GM18868 (cell line): ENCODE measurements at regions not wholly inside any gene's neighbourhood (a gene's known extent, or its start where the extent isn't known, plus 50 kb on each side); places are given as distances from the start of the nearest gene placed in this dataset.
A peak's percentile ranks its signal among the peaks of the same experiment; 100 is the strongest.

ENCODE experiments used
- ATAC-seq: cut with Tn5 transposase; IDR thresholded peaks from one replicate; pipeline ENCODE4 v1.9.1; 2021; ENCODE audit warnings: mild to moderate bottlenecking, moderate library complexity; ENCODE audit not compliant: unreplicated experiment

- ATAC-seq: no peak
These were observed 866.1 kb downstream of the TLE4 start for GRCh38 chr9:80437825-80438224.

GRCh38 chr9:80437091-80437640 is 865.4 kb downstream of the TLE4 start:
- no peak for ATAC-seq

- no peak for ATAC-seq
These were observed 863.8 kb downstream of the TLE4 start for GRCh38 chr9:80435591-80435990.

GRCh38 chr9:80426992-80427391 is 855.2 kb downstream of the TLE4 start:
- no peak for ATAC-seq

GRCh38 chr9:80417211-80417773 is 845.5 kb downstream of the TLE4 start:
- no peak for ATAC-seq

GRCh38 chr9:80410106-80410505 is 838.3 kb downstream of the TLE4 start:
- peak; percentile 62 for ATAC-seq

GRCh38 chr9:80407220-80407619 is 835.5 kb downstream of the TLE4 start:
- ATAC-seq: no peak

GRCh38 chr9:80401243-80401642 is 829.5 kb downstream of the TLE4 start:
- ATAC-seq: no peak

- no peak for ATAC-seq
These were observed 829.0 kb downstream of the TLE4 start for GRCh38 chr9:80400624-80401230.

- ATAC-seq: no peak
These were observed 827.8 kb downstream of the TLE4 start for GRCh38 chr9:80399606-80400005.

- ATAC-seq: no peak
These were observed 816.1 kb downstream of the TLE4 start for GRCh38 chr9:80387828-80388227.

GRCh38 chr9:80385246-80385645 is 813.5 kb downstream of the TLE4 start:
- no peak for ATAC-seq

- ATAC-seq: no peak
These were observed 811.6 kb downstream of the TLE4 start for GRCh38 chr9:80383331-80383730.

GRCh38 chr9:80382211-80382891 is 810.6 kb downstream of the TLE4 start:
- no peak for ATAC-seq

- ATAC-seq: no peak
These were observed 808.5 kb downstream of the TLE4 start for GRCh38 chr9:80380301-80380700.

GRCh38 chr9:80378669-80379293 is 807.0 kb downstream of the TLE4 start:
- ATAC-seq: no peak

GRCh38 chr9:80376180-80376579 is 804.4 kb downstream of the TLE4 start:
- no peak for ATAC-seq

GRCh38 chr9:80375477-80375876 is 803.7 kb downstream of the TLE4 start:
- no peak for ATAC-seq

- ATAC-seq: no peak
These were observed 797.9 kb downstream of the TLE4 start for GRCh38 chr9:80369641-80370040.

GRCh38 chr9:80366626-80367025 is 794.9 kb downstream of the TLE4 start:
- ATAC-seq: no peak

GRCh38 chr9:80359941-80360881 is 788.4 kb downstream of the TLE4 start:
- ATAC-seq: no peak
